Uterus (tissue), 2 donors: ENCODE measurements at regions not wholly inside any gene's neighbourhood (a gene's known extent, or its start where the extent isn't known, plus 50 kb on each side); places are given as distances from the start of the nearest gene placed in this dataset.

Source experiments
- POLR2A ChIP-seq, 2 donors: fragments of 450-650 bp; IDR thresholded peaks; one replicate each; pipeline ENCODE4 v1.6.1; 2016; ENCODE audit warnings: antibody characterized with exemption in 2 of 2, mild to moderate bottlenecking in 1 of 2, moderate library complexity in 1 of 2
- TF ChIP-seq, protein P1 (sequence below), 4 experiments: fragments of 200-600 bp in 2 of 4; fragments of 450-650 bp in 2 of 4; sonication (generic) in 2 of 4; IDR thresholded peaks; one replicate each; pipeline ENCODE4 v1.5.1; 2016 to 2019; ENCODE audit warnings: antibody characterized with exemption in 4 of 4, mild to moderate bottlenecking in 2 of 4, moderate library complexity in 1 of 4

GRCh38 chr4:147034372-147034771 lies 88.7 kb upstream of the TTC29 start:
- TF ChIP-seq, protein P1, sequence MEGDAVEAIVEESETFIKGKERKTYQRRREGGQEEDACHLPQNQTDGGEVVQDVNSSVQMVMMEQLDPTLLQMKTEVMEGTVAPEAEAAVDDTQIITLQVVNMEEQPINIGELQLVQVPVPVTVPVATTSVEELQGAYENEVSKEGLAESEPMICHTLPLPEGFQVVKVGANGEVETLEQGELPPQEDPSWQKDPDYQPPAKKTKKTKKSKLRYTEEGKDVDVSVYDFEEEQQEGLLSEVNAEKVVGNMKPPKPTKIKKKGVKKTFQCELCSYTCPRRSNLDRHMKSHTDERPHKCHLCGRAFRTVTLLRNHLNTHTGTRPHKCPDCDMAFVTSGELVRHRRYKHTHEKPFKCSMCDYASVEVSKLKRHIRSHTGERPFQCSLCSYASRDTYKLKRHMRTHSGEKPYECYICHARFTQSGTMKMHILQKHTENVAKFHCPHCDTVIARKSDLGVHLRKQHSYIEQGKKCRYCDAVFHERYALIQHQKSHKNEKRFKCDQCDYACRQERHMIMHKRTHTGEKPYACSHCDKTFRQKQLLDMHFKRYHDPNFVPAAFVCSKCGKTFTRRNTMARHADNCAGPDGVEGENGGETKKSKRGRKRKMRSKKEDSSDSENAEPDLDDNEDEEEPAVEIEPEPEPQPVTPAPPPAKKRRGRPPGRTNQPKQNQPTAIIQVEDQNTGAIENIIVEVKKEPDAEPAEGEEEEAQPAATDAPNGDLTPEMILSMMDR (IDR thresholded peaks at IDR 0.05), result no peak
- TF ChIP-seq POLR2A (IDR thresholded peaks at IDR 0.05), result no peak
